HG03025 (cell line): ENCODE measurements at regions not wholly inside any gene's neighbourhood (a gene's known extent, or its start where the extent isn't known, plus 50 kb on each side); places are given as distances from the start of the nearest gene placed in this dataset.

ENCODE experiments used
- ATAC-seq: cut with Tn5 transposase; IDR thresholded peaks from one replicate; pipeline ENCODE4 v1.9.1; 2021; ENCODE audit warnings: mild to moderate bottlenecking, moderate library complexity; ENCODE audit not compliant: unreplicated experiment, low FRiP score

- ATAC-seq: no peak
Observed at GRCh38 chr11:116077092-116077491, 572.9 kb upstream of the CADM1 start.

- no peak for ATAC-seq
Observed at GRCh38 chr11:116073854-116074837, 569.9 kb upstream of the CADM1 start.

GRCh38 chr11:116072601-116073410 lies 568.6 kb upstream of the CADM1 start:
- no peak for ATAC-seq

GRCh38 chr11:116072133-116072532 lies 567.9 kb upstream of the CADM1 start:
- no peak for ATAC-seq

GRCh38 chr11:116071241-116071640 lies 567.0 kb upstream of the CADM1 start:
- ATAC-seq: no peak

GRCh38 chr11:116070520-116070919 lies 566.3 kb upstream of the CADM1 start:
- no peak for ATAC-seq

GRCh38 chr11:116066777-116067176 lies 562.6 kb upstream of the CADM1 start:
- no peak for ATAC-seq

- no peak for ATAC-seq
Observed at GRCh38 chr11:116065986-116066385, 561.8 kb upstream of the CADM1 start.

- no peak for ATAC-seq
Observed at GRCh38 chr11:116065191-116065895, 561.1 kb upstream of the CADM1 start.

- ATAC-seq: no peak
Observed at GRCh38 chr11:116062490-116063171, 558.4 kb upstream of the CADM1 start.

- no peak for ATAC-seq
Observed at GRCh38 chr11:116062129-116062489, 557.9 kb upstream of the CADM1 start.

- ATAC-seq: no peak
Observed at GRCh38 chr11:116061322-116061721, 557.1 kb upstream of the CADM1 start.

- ATAC-seq: no peak
Observed at GRCh38 chr11:116059919-116060318, 555.7 kb upstream of the CADM1 start.

GRCh38 chr11:116057000-116057399 lies 552.8 kb upstream of the CADM1 start:
- ATAC-seq: no peak

- ATAC-seq: no peak
Observed at GRCh38 chr11:116055064-116055463, 550.8 kb upstream of the CADM1 start.

- ATAC-seq: no peak
Observed at GRCh38 chr11:116053548-116053919, 549.3 kb upstream of the CADM1 start.

- ATAC-seq: no peak
Observed at GRCh38 chr11:116052603-116053547, 548.7 kb upstream of the CADM1 start.

GRCh38 chr11:116051494-116051893 lies 547.3 kb upstream of the CADM1 start:
- no peak for ATAC-seq

GRCh38 chr11:116049383-116049782 lies 545.2 kb upstream of the CADM1 start:
- ATAC-seq: no peak
